ENCODE measurements at regions not wholly inside any gene's neighbourhood (a gene's known extent, or its start where the extent isn't known, plus 50 kb on each side); places are given as distances from the start of the nearest gene placed in this dataset.

- ATAC-seq (ENCODE audit: insufficient read depth, low read depth) (no peak), DNase-seq (no peak)
- no peaks in the 10 kb centered on the region for H3K27me3 ChIP-seq (ENCODE audit: insufficient read depth, low read length, poor library complexity)
- no peak overlapping the region for H3K9ac ChIP-seq (ENCODE audit: low read depth, low read length)
- peaks cover 9% of the 10 kb centered on the region for H3K4me1 ChIP-seq (ENCODE audit: insufficient read depth, low read length)
- no peaks in the 10 kb centered on the region for H3K79me2 ChIP-seq (ENCODE audit: insufficient read depth, low read length)
- H3K36me3 ChIP-seq (ENCODE audit: insufficient read depth, low read length) = no peaks in the 10 kb centered on the region
- H3K4me3 ChIP-seq (ENCODE audit: low read depth in 1 of 2, low read length in 2 of 2) = no peak overlapping the region
- H3K9me3 ChIP-seq (ENCODE audit: insufficient read depth, low read length, severe bottlenecking) = no peaks in the 10 kb centered on the region
- TF ChIP-seq EZH2 (IDR thresholded peaks at IDR 0.05; ENCODE audit: borderline replicate concordance, low read depth, low read length, severe bottlenecking) (no peak), CTCF (IDR thresholded peaks at IDR 0.05; ENCODE audit: borderline replicate concordance, extremely low read depth, low read length, poor library complexity, severe bottlenecking) (no peak)
- H3K4me2 ChIP-seq (ENCODE audit: insufficient read depth, low read length) = no peak overlapping the region
- H2AFZ ChIP-seq (ENCODE audit: low read depth, low read length) = no peak overlapping the region
- no peak overlapping the region for H3K27ac ChIP-seq (ENCODE audit: low read length)
- no peaks in the 10 kb centered on the region for H4K20me1 ChIP-seq (ENCODE audit: insufficient read depth, low read length)
These were observed 317.8 kb upstream of the ATP10B start for GRCh38 chr5:161169776-161170175.

- DNase-seq (no peak), ATAC-seq (ENCODE audit: insufficient read depth, low read depth) (no peak)
- Histone ChIP-seq H3K9ac (ENCODE audit: low read depth, low read length) (no peak overlapping the region), H3K27me3 (ENCODE audit: insufficient read depth, low read length, poor library complexity) (no peaks in the 10 kb centered on the region), H3K79me2 (ENCODE audit: insufficient read depth, low read length) (no peaks in the 10 kb centered on the region), H3K4me1 (ENCODE audit: insufficient read depth, low read length) (no peaks in the 10 kb centered on the region), H3K36me3 (ENCODE audit: insufficient read depth, low read length) (no peaks in the 10 kb centered on the region), H3K27ac (ENCODE audit: low read length) (no peak overlapping the region), H3K4me2 (ENCODE audit: insufficient read depth, low read length) (no peak overlapping the region), H3K4me3 (ENCODE audit: low read depth in 1 of 2, low read length in 2 of 2) (no peak overlapping the region), H2AFZ (ENCODE audit: low read depth, low read length) (no peak overlapping the region; the same call in 1 of the 2 replicates), H3K9me3 (ENCODE audit: insufficient read depth, low read length, severe bottlenecking) (no peaks in the 10 kb centered on the region), H4K20me1 (ENCODE audit: insufficient read depth, low read length) (no peaks in the 10 kb centered on the region)
- no peak for TF ChIP-seq CTCF (IDR thresholded peaks at IDR 0.05; ENCODE audit: borderline replicate concordance, extremely low read depth, low read length, poor library complexity, severe bottlenecking)
These were observed 315.2 kb upstream of the ATP10B start for GRCh38 chr5:161167016-161167767.

GRCh38 chr5:161165998-161166660 is 314.1 kb upstream of the ATP10B start:
- no peaks in the 10 kb centered on the region for H3K4me1 ChIP-seq (ENCODE audit: insufficient read depth, low read length)
- H3K79me2 ChIP-seq (ENCODE audit: insufficient read depth, low read length) = no peaks in the 10 kb centered on the region
- H3K36me3 ChIP-seq (ENCODE audit: insufficient read depth, low read length) = no peaks in the 10 kb centered on the region
- H3K9me3 ChIP-seq (ENCODE audit: insufficient read depth, low read length, severe bottlenecking) = no peaks in the 10 kb centered on the region
- H3K4me2 ChIP-seq (ENCODE audit: insufficient read depth, low read length) = no peak overlapping the region
- H3K27ac ChIP-seq (ENCODE audit: low read length) = no peak overlapping the region
- no peak overlapping the region for H3K4me3 ChIP-seq (ENCODE audit: low read depth in 1 of 2, low read length in 2 of 2)
- no peak overlapping the region for H3K9ac ChIP-seq (ENCODE audit: low read depth, low read length)
- no peaks in the 10 kb centered on the region for H4K20me1 ChIP-seq (ENCODE audit: insufficient read depth, low read length)
- no peaks in the 10 kb centered on the region for H3K27me3 ChIP-seq (ENCODE audit: insufficient read depth, low read length, poor library complexity)
- DNase-seq = no peak
- no peak for TF ChIP-seq EZH2 (IDR thresholded peaks at IDR 0.05; ENCODE audit: borderline replicate concordance, low read depth, low read length, severe bottlenecking)
- TF ChIP-seq CTCF (IDR thresholded peaks at IDR 0.05; ENCODE audit: borderline replicate concordance, extremely low read depth, low read length, poor library complexity, severe bottlenecking) = no peak
- no peak overlapping the region for H2AFZ ChIP-seq (ENCODE audit: low read depth, low read length)
- ATAC-seq (ENCODE audit: insufficient read depth, low read depth) = no peak

Measured in DND-41 (cell line).